Stimulated activated CD4-positive, alpha-beta T cell treated with anti-CD3 and anti-CD28 coated beads, Interleukin-4, amount 100 ng/mL, for 1 hour (primary cell): ENCODE measurements at regions not wholly inside any gene's neighbourhood (a gene's known extent, or its start where the extent isn't known, plus 50 kb on each side); places are given as distances from the start of the nearest gene placed in this dataset.
"Not testable (repeated sequence)": the region's sequence is repeated elsewhere in the genome, so short reads cannot be mapped to it uniquely, and the experiment has no call there.

Source experiments
- DNase-seq: peaks from one replicate; pipeline ENCODE4 v3.0.0-alpha.2; 2020

GRCh38 chrX:4668802-4669536, 955.5 kb upstream of the PRKX start:
- DNase-seq, result no peak

- DNase-seq, result no peak
These were observed 949.6 kb upstream of the PRKX start for GRCh38 chrX:4663085-4663484.

- DNase-seq, result no peak
These were observed 948.3 kb upstream of the PRKX start for GRCh38 chrX:4661771-4662170.

GRCh38 chrX:4656419-4656818, 943.0 kb upstream of the PRKX start:
- DNase-seq, result no peak

- no peak for DNase-seq
These were observed 942.3 kb upstream of the PRKX start for GRCh38 chrX:4655743-4656142.

- DNase-seq, result no peak
These were observed 928.7 kb upstream of the PRKX start for GRCh38 chrX:4642114-4642513.

- no peak for DNase-seq
These were observed 924.6 kb upstream of the PRKX start for GRCh38 chrX:4638036-4638435.

GRCh38 chrX:4627414-4627813, 914.0 kb upstream of the PRKX start:
- no peak for DNase-seq

- DNase-seq, result no peak
These were observed 909.2 kb upstream of the PRKX start for GRCh38 chrX:4622486-4623167.

GRCh38 chrX:4613651-4614050, 900.2 kb upstream of the PRKX start:
- DNase-seq, result not testable (repeated sequence)

GRCh38 chrX:4588893-4589292, 875.4 kb upstream of the PRKX start:
- no peak for DNase-seq

- no peak for DNase-seq
These were observed 875.0 kb upstream of the PRKX start for GRCh38 chrX:4588466-4588865.

- DNase-seq, result no peak
These were observed 874.6 kb upstream of the PRKX start for GRCh38 chrX:4588056-4588455.

- no peak for DNase-seq
These were observed 866.5 kb upstream of the PRKX start for GRCh38 chrX:4579999-4580398.

- no peak for DNase-seq
These were observed 866.0 kb upstream of the PRKX start for GRCh38 chrX:4579480-4579879.

- no peak for DNase-seq
These were observed 859.2 kb upstream of the PRKX start for GRCh38 chrX:4572691-4573090.

- no peak for DNase-seq
These were observed 856.7 kb upstream of the PRKX start for GRCh38 chrX:4570151-4570550.

- DNase-seq, result no peak
These were observed 846.7 kb upstream of the PRKX start for GRCh38 chrX:4560192-4560591.

GRCh38 chrX:4550018-4550417, 836.6 kb upstream of the PRKX start:
- no peak for DNase-seq

- peak; percentile 16 for DNase-seq
These were observed 833.9 kb upstream of the PRKX start for GRCh38 chrX:4547213-4547836.

GRCh38 chrX:4546178-4546577, 832.7 kb upstream of the PRKX start:
- not testable (repeated sequence) for DNase-seq

GRCh38 chrX:4528247-4528646, 814.8 kb upstream of the PRKX start:
- no peak for DNase-seq

GRCh38 chrX:4485912-4486311, 772.5 kb upstream of the PRKX start:
- DNase-seq, result no peak

- no peak for DNase-seq
These were observed 770.8 kb upstream of the PRKX start for GRCh38 chrX:4484266-4484665.
